ENCODE measurements at regions not wholly inside any gene's neighbourhood (a gene's known extent, or its start where the extent isn't known, plus 50 kb on each side); places are given as distances from the start of the nearest gene placed in this dataset.
"Not testable (repeated sequence)": the region's sequence is repeated elsewhere in the genome, so short reads cannot be mapped to it uniquely, and the experiment has no call there.

DNA sequence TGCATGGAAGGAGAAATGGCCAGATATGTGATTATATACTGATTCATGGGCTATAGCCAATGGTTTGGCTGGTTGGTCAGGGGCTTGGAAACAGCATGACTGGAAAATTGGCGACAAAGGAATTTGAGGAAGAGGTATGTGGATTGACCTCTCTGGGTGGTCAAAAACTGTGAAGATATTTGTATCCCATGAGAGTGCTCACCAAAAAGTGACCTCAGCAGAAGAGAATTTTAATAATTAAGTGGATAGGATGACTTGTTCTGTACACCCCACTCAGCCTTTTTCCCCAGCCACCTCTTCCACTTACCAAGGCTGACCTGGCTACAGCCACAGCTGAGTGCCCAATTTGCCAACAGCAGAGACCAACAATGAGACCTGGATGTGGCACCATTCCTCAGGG is 146.7 kb downstream of the GPR37 start:
- Mint-ChIP-seq H3K9me3 (ENCODE audit: unreplicated experiment) (peaks cover 12% of the 10 kb centered on the region), H3K36me3 (ENCODE audit: unreplicated experiment) (no peaks in the 10 kb centered on the region), H3K27me3 (ENCODE audit: unreplicated experiment) (no peaks in the 10 kb centered on the region), H3K27ac (ENCODE audit: unreplicated experiment) (no peak overlapping the region), H3K4me1 (ENCODE audit: unreplicated experiment) (no peaks in the 10 kb centered on the region), H3K4me3 (ENCODE audit: unreplicated experiment) (no peak overlapping the region)
- no peak for DNase-seq (ENCODE audit: extremely low spot score, unreplicated experiment)
- TF ChIP-seq, protein P1, sequence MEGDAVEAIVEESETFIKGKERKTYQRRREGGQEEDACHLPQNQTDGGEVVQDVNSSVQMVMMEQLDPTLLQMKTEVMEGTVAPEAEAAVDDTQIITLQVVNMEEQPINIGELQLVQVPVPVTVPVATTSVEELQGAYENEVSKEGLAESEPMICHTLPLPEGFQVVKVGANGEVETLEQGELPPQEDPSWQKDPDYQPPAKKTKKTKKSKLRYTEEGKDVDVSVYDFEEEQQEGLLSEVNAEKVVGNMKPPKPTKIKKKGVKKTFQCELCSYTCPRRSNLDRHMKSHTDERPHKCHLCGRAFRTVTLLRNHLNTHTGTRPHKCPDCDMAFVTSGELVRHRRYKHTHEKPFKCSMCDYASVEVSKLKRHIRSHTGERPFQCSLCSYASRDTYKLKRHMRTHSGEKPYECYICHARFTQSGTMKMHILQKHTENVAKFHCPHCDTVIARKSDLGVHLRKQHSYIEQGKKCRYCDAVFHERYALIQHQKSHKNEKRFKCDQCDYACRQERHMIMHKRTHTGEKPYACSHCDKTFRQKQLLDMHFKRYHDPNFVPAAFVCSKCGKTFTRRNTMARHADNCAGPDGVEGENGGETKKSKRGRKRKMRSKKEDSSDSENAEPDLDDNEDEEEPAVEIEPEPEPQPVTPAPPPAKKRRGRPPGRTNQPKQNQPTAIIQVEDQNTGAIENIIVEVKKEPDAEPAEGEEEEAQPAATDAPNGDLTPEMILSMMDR (IDR thresholded peaks at IDR 0.05): no peak

DNA sequence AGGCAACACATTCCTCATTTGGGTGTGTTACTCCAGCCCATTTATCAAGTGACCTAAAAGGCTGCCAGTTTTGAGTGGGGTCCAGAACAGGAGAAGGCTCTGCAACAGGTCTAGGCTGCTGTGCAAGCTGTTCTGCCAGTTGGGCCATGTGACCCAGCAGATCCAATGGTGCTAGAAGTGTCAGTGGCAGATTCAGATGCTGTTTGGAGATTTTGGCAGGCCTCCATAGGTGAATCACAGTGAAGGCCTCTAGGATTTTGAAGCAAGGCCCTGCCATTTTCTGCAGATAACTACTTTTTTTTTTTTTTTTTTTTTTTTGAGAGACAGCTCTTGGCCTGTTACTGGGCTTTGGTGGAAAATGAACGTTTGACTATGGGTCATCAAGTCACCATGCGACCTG is 147.5 kb downstream of the GPR37 start:
- H3K27me3 Mint-ChIP-seq (ENCODE audit: unreplicated experiment); H3K36me3 Mint-ChIP-seq (ENCODE audit: unreplicated experiment); H3K27ac Mint-ChIP-seq (ENCODE audit: unreplicated experiment); DNase-seq (ENCODE audit: extremely low spot score, unreplicated experiment); H3K4me3 Mint-ChIP-seq (ENCODE audit: unreplicated experiment); H3K4me1 Mint-ChIP-seq (ENCODE audit: unreplicated experiment): not testable (repeated sequence)
- H3K9me3 Mint-ChIP-seq (ENCODE audit: unreplicated experiment): peaks cover 20% of the 10 kb centered on the region

DNA sequence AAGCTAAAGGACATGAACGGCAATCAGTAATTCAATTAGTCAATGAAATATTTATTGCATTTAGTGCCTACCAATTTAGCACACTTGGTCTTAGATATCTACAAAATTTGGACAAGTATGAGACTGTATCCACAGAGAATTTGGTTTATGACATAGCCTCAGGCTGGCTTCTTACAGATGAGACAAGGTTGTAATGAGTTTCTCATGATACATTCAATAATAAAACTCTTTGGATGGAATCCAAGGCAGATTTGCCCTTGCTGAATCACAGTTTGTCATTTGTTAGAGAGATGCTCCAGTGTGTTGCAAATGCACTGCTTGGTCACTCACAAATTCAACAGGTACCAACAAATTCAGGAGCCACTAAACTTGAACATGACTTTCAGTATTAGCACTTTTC is 162.5 kb downstream of the GPR37 start:
- DNase-seq (ENCODE audit: extremely low spot score, unreplicated experiment): no peak
- TF ChIP-seq, protein P1 (IDR thresholded peaks at IDR 0.05): no peak
- H3K4me1 Mint-ChIP-seq (ENCODE audit: unreplicated experiment): peaks cover 9% of the 10 kb centered on the region
- no peak overlapping the region for H3K4me3 Mint-ChIP-seq (ENCODE audit: unreplicated experiment)
- no peaks in the 10 kb centered on the region for H3K27me3 Mint-ChIP-seq (ENCODE audit: unreplicated experiment)
- no peaks in the 10 kb centered on the region for H3K9me3 Mint-ChIP-seq (ENCODE audit: unreplicated experiment)
- H3K27ac Mint-ChIP-seq (ENCODE audit: unreplicated experiment): no peak overlapping the region
- H3K36me3 Mint-ChIP-seq (ENCODE audit: unreplicated experiment): no peaks in the 10 kb centered on the region

DNA sequence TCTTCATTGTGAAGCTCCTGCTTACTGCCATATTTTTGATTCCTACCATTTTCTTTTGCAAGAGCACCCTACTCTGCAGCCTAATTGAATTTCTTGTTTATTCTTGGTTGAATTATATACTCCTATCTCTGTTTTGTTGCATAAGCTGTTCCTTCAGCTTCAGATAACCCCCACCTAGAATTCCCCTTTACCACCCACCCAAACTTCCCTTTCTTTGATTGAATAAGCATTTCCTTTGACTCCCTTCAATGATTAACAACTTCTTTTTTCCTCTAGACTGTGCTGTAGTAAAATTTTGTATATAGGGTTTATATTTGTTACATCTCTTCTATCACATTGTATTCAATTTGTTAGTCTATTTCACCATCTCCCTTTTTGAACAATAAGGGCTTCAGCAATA is 168.1 kb downstream of the GPR37 start:
- Mint-ChIP-seq H3K9me3 (ENCODE audit: unreplicated experiment) (no peaks in the 10 kb centered on the region), H3K27ac (ENCODE audit: unreplicated experiment) (no peak overlapping the region), H3K27me3 (ENCODE audit: unreplicated experiment) (no peaks in the 10 kb centered on the region), H3K36me3 (ENCODE audit: unreplicated experiment) (no peaks in the 10 kb centered on the region), H3K4me3 (ENCODE audit: unreplicated experiment) (no peak overlapping the region), H3K4me1 (ENCODE audit: unreplicated experiment) (peaks cover 8% of the 10 kb centered on the region)
- TF ChIP-seq, protein P1 (IDR thresholded peaks at IDR 0.05): no peak
- DNase-seq (ENCODE audit: extremely low spot score, unreplicated experiment): no peak

DNA sequence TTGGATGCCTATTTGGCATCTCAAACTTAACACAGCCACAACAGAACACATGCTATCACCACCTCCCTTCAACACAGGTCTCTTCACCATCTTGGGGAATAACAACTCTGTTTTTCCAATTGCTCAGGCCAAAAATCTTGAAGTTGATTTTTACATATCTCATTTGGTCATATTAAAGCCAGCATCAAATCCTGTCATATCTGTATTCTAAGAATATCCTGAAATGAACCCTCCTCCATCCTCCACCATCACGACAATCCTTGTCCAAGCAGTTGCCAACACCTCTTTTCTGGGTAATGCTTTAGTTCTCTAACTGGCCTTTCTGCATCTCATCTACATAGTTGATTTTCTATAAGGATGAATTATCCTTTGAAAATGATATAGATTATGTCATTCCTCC is 168.7 kb downstream of the GPR37 start:
- H3K9me3 Mint-ChIP-seq (ENCODE audit: unreplicated experiment): no peaks in the 10 kb centered on the region
- H3K4me1 Mint-ChIP-seq (ENCODE audit: unreplicated experiment): peaks cover 12% of the 10 kb centered on the region
- H3K27me3 Mint-ChIP-seq (ENCODE audit: unreplicated experiment): no peaks in the 10 kb centered on the region
- H3K4me3 Mint-ChIP-seq (ENCODE audit: unreplicated experiment): no peak overlapping the region
- no peak overlapping the region for H3K27ac Mint-ChIP-seq (ENCODE audit: unreplicated experiment)
- no peaks in the 10 kb centered on the region for H3K36me3 Mint-ChIP-seq (ENCODE audit: unreplicated experiment)
- no peak for DNase-seq (ENCODE audit: extremely low spot score, unreplicated experiment)
- TF ChIP-seq, protein P1 (IDR thresholded peaks at IDR 0.05): no peak

DNA sequence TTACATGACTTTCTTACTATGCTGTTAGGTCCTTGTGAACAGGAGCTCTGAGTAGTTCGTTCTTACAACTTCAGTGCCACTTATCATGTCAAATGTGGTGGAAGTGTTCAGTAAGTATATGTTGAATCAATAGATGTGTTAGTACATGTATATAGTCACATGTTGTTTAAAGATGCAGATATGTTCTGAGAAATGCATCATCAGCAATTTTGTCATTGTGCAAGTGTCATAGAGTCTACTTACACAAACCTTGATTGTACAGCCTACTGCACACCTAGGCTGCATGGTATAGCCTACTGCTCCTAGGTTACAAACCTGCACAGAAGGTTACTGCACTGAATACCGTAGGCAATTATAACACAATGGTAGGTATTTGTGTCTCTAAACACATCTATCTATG is 174.8 kb downstream of the GPR37 start:
- Mint-ChIP-seq H3K4me1 (ENCODE audit: unreplicated experiment) (peaks cover 12% of the 10 kb centered on the region), H3K36me3 (ENCODE audit: unreplicated experiment) (no peaks in the 10 kb centered on the region), H3K9me3 (ENCODE audit: unreplicated experiment) (no peaks in the 10 kb centered on the region), H3K4me3 (ENCODE audit: unreplicated experiment) (no peak overlapping the region), H3K27ac (ENCODE audit: unreplicated experiment) (no peak overlapping the region), H3K27me3 (ENCODE audit: unreplicated experiment) (no peaks in the 10 kb centered on the region)
- no peak for DNase-seq (ENCODE audit: extremely low spot score, unreplicated experiment)
- TF ChIP-seq, protein P1 (IDR thresholded peaks at IDR 0.05): no peak

All from osteocyte (in vitro differentiated cells).